ENCODE measurements at regions not wholly inside any gene's neighbourhood (a gene's known extent, or its start where the extent isn't known, plus 50 kb on each side); places are given as distances from the start of the nearest gene placed in this dataset.
"Not testable (repeated sequence)": the region's sequence is repeated elsewhere in the genome, so short reads cannot be mapped to it uniquely, and the experiment has no call there.

DNA sequence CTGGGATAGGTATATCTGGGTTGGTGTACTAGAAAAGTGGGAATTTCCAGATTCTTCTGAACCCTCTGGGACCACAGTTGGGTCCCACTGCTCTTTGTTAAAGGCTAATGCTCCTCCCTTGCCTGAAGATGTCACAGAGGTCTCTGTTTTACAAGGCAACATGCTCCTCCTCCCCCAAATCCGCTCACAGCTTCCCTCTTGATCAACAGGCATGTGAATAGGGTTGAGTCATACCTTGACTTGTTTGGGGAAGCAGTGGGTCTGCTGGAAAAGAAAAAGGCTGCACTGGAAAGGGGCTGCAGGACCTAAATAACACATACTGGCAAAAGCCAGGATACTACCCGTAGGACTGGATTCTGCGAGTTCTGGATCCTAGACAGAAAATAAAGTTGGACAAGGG is 165.4 kb upstream of the TMEM260 start:
- in situ Hi-C loops (cut with HindIII; ENCODE audit: low pct_unique_long_range_greater_than_20kb, low sequenced_read_pairs) = no loop called here
- no peak for DNase-seq (ENCODE audit: low read depth)

GRCh38 chr14:56416213-56416612 is 163.4 kb upstream of the TMEM260 start:
- no peak for DNase-seq (ENCODE audit: low read depth)
- in situ Hi-C loops (cut with HindIII; ENCODE audit: low pct_unique_long_range_greater_than_20kb, low sequenced_read_pairs) = no loop called here

GRCh38 chr14:56417173-56417572 is 162.4 kb upstream of the TMEM260 start:
- in situ Hi-C loops (cut with HindIII; ENCODE audit: low pct_unique_long_range_greater_than_20kb, low sequenced_read_pairs) = no loop called here
- DNase-seq (ENCODE audit: low read depth) = no peak

- DNase-seq (ENCODE audit: low read depth) = no peak
- in situ Hi-C loops (cut with HindIII; ENCODE audit: low pct_unique_long_range_greater_than_20kb, low sequenced_read_pairs) = no loop called here
Observed at GRCh38 chr14:56419750-56420149, 159.8 kb upstream of the TMEM260 start.

GRCh38 chr14:56422221-56422620 is 157.4 kb upstream of the TMEM260 start:
- in situ Hi-C loops (cut with HindIII; ENCODE audit: low pct_unique_long_range_greater_than_20kb, low sequenced_read_pairs) = no loop called here
- DNase-seq (ENCODE audit: low read depth) = no peak

GRCh38 chr14:56422703-56423213 is 156.8 kb upstream of the TMEM260 start:
- in situ Hi-C loops (cut with HindIII; ENCODE audit: low pct_unique_long_range_greater_than_20kb, low sequenced_read_pairs) = no loop called here

DNA sequence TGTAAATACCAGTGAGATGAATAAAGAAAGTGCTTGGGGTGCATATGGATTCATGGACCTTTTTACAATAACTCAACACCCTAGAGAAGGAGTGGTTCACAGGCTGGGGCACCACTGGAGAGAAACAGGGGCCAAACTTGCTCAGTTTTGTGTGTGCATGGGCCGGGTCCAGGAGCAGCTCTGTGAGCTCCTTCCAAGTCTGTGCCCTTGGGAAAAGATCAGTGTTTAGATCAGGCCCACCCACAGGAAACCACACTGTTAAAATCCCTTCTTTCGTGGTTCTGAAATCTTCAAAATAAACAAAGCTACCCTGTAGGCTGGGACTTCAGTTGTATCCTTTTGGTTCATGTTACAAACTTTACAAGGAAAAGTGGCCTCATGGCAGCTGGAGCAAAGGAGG is 156.1 kb upstream of the TMEM260 start:
- in situ Hi-C loops (cut with HindIII; ENCODE audit: low pct_unique_long_range_greater_than_20kb, low sequenced_read_pairs) = no loop called here
- no peak for DNase-seq (ENCODE audit: low read depth)

More at GRCh38 chr14:56422703-56423213, 156.8 kb upstream of the TMEM260 start:
- DNase-seq (ENCODE audit: low read depth) = peak; percentile 30

DNA sequence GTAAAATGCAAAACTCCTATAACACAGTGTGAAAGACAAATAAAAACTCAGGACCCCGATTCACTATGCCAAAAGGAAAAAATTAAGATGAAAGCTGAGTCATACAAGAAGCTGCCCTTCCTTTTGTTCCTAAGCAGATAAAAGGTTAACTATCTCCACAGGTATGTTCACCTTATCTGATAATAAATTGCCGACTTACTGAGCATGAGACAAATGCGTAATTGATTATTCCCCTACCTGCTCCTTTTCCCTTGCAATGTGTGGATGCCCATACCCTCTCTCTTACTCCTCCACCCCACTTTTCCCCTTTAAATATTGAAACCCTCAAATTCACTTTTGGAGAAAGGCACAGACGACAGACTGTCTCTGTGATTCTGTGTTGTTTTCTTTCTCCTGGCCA is 148.6 kb upstream of the TMEM260 start:
- in situ Hi-C loops (cut with HindIII; ENCODE audit: low pct_unique_long_range_greater_than_20kb, low sequenced_read_pairs) = no loop called here
- DNase-seq (ENCODE audit: low read depth) = no peak

- in situ Hi-C loops (cut with HindIII; ENCODE audit: low pct_unique_long_range_greater_than_20kb, low sequenced_read_pairs) = no loop called here
- no peak for DNase-seq (ENCODE audit: low read depth)
Observed at GRCh38 chr14:56449670-56450213, 129.9 kb upstream of the TMEM260 start.

DNA sequence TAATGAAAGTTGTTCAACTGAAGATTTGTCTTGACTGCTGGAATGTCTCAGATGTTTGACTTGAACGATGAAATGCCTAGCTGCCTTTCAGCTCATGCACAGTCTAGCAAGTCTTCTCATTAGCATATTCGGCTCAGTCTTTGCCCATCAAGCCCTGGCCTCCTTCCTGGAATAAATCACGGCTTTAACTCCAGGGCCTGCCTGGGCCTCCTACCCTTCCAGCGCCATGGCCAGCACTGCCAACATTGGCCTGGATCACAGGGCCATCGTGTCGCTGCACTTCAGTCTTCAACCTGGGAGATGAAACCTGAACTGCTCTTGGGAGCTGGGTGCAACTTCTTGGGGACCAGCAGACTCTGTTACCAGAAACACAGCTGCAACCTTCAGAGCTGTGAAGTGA is 126.7 kb upstream of the TMEM260 start:
- DNase-seq (ENCODE audit: low read depth) = no peak
- in situ Hi-C loops (cut with HindIII; ENCODE audit: low pct_unique_long_range_greater_than_20kb, low sequenced_read_pairs) = no loop called here

DNA sequence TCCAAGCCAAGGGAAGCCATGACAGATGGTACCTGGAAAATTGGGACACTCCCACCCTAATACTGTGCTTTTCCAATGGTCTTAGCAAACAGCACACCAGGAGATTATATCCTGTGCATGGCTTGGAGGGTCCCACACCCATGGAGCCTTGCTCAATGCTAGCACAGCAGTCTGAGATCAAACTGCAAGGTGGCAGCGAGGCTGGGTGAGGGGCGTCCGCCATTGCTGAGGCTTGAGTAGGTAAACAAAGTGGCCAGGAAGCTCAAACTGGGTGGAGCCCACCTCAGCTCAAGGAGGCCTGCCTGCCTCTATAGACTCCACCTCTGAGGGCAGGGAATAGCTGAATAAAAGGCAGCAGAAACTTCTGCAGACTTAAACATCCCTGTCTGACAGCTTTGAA is 124.9 kb upstream of the TMEM260 start:
- in situ Hi-C loops (cut with HindIII; ENCODE audit: low pct_unique_long_range_greater_than_20kb, low sequenced_read_pairs); DNase-seq (ENCODE audit: low read depth): not testable (repeated sequence)

DNA sequence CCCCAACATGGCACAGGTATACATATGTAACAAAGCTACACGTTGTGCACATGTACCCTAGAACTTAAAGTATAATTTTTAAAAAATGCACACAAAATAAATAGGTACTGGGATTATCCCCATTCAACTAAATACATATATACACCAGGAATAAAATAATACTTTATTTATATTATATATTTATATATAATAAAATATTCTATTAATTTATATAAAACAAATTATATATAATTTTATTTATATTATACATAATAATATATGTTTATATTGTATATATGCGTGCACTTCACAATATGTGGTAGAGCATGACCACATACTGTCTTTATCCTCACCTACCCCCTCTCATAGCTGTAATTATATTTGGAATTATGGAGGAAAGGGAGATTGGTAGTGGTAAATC is 119.1 kb upstream of the TMEM260 start:
- DNase-seq (ENCODE audit: low read depth) = no peak
- in situ Hi-C loops (cut with HindIII; ENCODE audit: low pct_unique_long_range_greater_than_20kb, low sequenced_read_pairs) = no loop called here

- DNase-seq (ENCODE audit: low read depth) = no peak
- in situ Hi-C loops (cut with HindIII; ENCODE audit: low pct_unique_long_range_greater_than_20kb, low sequenced_read_pairs) = no loop called here
Observed at GRCh38 chr14:56461276-56462275, 118.0 kb upstream of the TMEM260 start.

- no peak for DNase-seq (ENCODE audit: low read depth)
- in situ Hi-C loops (cut with HindIII; ENCODE audit: low pct_unique_long_range_greater_than_20kb, low sequenced_read_pairs) = no loop called here
Observed at GRCh38 chr14:56463271-56463890, 116.2 kb upstream of the TMEM260 start.

DNA sequence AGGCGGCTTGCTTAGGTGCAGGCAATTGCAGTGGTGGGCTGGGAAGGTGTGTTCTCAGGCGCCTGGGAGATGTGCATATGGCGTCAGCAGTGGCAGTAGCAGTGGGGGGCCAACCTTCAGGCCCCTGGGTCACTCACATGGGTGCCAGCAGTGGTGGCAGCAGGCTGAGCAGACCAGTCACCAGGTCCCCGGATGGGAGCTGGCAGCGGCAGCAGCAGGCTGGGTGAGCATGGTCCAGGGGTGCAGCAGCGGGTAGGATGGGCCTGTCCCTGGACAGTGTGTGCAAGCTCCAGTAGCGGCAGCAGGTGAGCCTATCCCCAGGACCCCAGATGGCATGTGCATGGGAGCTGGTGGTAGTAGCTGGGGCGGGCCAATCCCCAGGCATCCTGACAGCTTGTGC is 108.5 kb upstream of the TMEM260 start:
- in situ Hi-C loops (cut with HindIII; ENCODE audit: low pct_unique_long_range_greater_than_20kb, low sequenced_read_pairs) = no loop called here
- DNase-seq (ENCODE audit: low read depth) = no peak

DNA sequence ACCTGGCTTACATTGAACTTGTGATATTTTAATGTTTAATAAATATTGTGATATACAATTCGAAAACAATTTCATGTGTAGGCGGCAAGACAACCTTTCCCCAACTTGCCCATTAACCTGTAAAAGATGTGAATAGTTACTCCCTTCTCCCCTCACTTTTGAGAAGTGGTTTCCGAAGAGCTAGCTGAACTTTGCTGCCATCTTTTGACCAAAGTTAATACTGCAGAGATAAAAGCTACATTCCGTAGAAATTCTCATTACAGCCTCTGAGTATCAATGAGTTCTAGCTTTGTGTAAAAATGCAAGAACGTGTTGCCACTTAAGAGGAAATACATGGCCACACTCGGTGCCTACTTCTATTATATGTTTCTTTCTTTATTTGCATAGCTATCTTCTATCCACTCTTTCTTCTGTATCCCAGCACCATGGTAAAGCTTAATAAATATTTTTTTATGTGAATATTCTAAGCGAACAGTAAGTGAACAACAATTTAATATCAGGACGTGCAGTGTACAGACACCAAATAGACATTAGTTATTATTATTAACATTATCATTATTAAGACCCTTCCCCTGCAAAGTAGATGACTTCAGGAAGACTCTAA is 105.1 kb upstream of the TMEM260 start:
- in situ Hi-C loops (cut with HindIII; ENCODE audit: low pct_unique_long_range_greater_than_20kb, low sequenced_read_pairs) = no loop called here
- DNase-seq (ENCODE audit: low read depth) = peak; percentile 38

DNA sequence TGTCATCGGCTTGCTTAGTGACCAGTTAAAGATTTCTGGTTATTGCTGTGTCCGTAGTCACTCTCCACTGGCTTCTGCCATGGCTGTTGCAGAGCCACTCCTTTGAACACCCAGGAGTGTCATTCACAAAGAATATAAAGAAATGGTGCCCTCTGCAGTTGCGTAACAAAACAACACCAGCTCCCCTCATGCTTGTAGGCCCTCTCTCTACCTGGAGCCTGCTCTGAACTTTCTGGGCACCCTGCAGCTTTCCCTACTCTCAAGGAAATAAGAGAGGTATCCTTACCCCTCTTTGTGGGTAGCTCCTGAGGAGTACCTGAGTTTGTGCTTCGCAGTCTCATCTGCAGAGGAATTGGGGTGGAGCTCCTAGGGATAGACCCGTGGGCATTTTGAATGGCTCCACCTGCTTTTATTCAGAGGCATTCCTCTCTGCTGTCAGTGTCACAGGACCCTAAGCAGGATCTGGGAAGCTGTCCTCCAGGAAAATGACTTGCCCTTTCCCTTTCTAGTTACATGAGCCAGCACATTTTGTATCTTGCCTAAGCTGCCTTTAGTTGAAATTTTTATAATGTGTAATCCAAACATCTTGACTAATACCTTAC is 97.2 kb upstream of the TMEM260 start:
- in situ Hi-C loops (cut with HindIII; ENCODE audit: low pct_unique_long_range_greater_than_20kb, low sequenced_read_pairs) = no loop called here
- DNase-seq (ENCODE audit: low read depth) = peak; percentile 40

- in situ Hi-C loops (cut with HindIII; ENCODE audit: low pct_unique_long_range_greater_than_20kb, low sequenced_read_pairs) = no loop called here
- no peak for DNase-seq (ENCODE audit: low read depth)
Observed at GRCh38 chr14:56487090-56487667, 92.4 kb upstream of the TMEM260 start.

All from Caki2 (cell line).